BLaER1 treated with 17β-estradiol and CSF1 and Interleukin-3, amounts not matched to agents 10 nM and 100 nM (cell line): ENCODE measurements at regions not wholly inside any gene's neighbourhood (a gene's known extent, or its start where the extent isn't known, plus 50 kb on each side); places are given as distances from the start of the nearest gene placed in this dataset.

Experiments
- H3K27ac ChIP-seq, 11 experiments: shearing (Covaris generic); formaldehyde crosslinking; 2 replicates each; pipeline ENCODE4 v1.8.1; 2022
- H3K27me3 ChIP-seq, 11 experiments: shearing (Covaris generic); formaldehyde crosslinking; 2 replicates each; pipeline ENCODE4 v1.8.1; 2022
- H3K36me3 ChIP-seq, 11 experiments: shearing (Covaris generic); formaldehyde crosslinking; 2 replicates each; pipeline ENCODE4 v1.8.1; 2022
- H3K4me1 ChIP-seq, 10 experiments: shearing (Covaris generic); formaldehyde crosslinking; 2 replicates each; pipeline ENCODE4 v1.8.1; 2022
- H3K4me2 ChIP-seq, 11 experiments: shearing (Covaris generic); formaldehyde crosslinking; 2 replicates each; pipeline ENCODE4 v1.8.1; 2022
- H3K4me3 ChIP-seq, 10 experiments: shearing (Covaris generic); formaldehyde crosslinking; 2 replicates each; pipeline ENCODE4 v1.8.1; 2022
- H3K9ac ChIP-seq, 11 experiments: shearing (Covaris generic); formaldehyde crosslinking; 2 replicates each; pipeline ENCODE4 v1.8.1; 2022
- H3K9me3 ChIP-seq, 11 experiments: shearing (Covaris generic); formaldehyde crosslinking; replicated peaks in 1 of 11; 2 replicates each; pipeline ENCODE4 v1.8.1; 2022
- H4K20me1 ChIP-seq, 11 experiments: shearing (Covaris generic); formaldehyde crosslinking; 2 replicates each; pipeline ENCODE4 v1.8.1; 2022
- Cebpa-rat ChIP-seq, 11 experiments: shearing (Covaris generic); IDR thresholded peaks; 2 replicates each; pipeline ENCODE4 v1.8.1; 2022

GRCh38 chr6:149200282-149200945 is 117.1 kb upstream of the TAB2 start:
- peaks cover 0 to 27% (median 0%) of the 10 kb centered on the region in 10 experiments; a peak in 6 of 20 replicates for H3K4me1 ChIP-seq
- no peaks in the 10 kb centered on the region for H3K27me3 ChIP-seq
- H3K9me3 ChIP-seq = peaks cover 22 to 43% (median 31%) of the 10 kb centered on the region in 11 experiments; a peak in 21 of 22 replicates
- H3K4me2 ChIP-seq = no peak overlapping the region
- H3K9ac ChIP-seq = no peak overlapping the region
- no peak overlapping the region for H3K27ac ChIP-seq
- H3K4me3 ChIP-seq = no peak overlapping the region
- no peaks in the 10 kb centered on the region for H3K36me3 ChIP-seq
- no peak for TF ChIP-seq Cebpa-rat (IDR thresholded peaks at IDR 0.05)
- no peaks in the 10 kb centered on the region for H4K20me1 ChIP-seq

- Histone ChIP-seq H3K9me3 (peaks cover 22 to 41% (median 31%) of the 10 kb centered on the region in 11 experiments; a peak in 21 of 22 replicates), H4K20me1 (no peaks in the 10 kb centered on the region), H3K36me3 (no peaks in the 10 kb centered on the region), H3K4me3 (no peak overlapping the region), H3K4me2 (peak overlapping the region in 2 of 11 experiments; percentile 43 to 55; a peak in 2 of 22 replicates), H3K27ac (no peak overlapping the region), H3K27me3 (no peaks in the 10 kb centered on the region), H3K4me1 (peaks cover 0 to 27% (median 0%) of the 10 kb centered on the region in 10 experiments; a peak in 6 of 20 replicates), H3K9ac (no peak overlapping the region)
- TF ChIP-seq Cebpa-rat (IDR thresholded peaks at IDR 0.05) = no peak
These were observed 116.3 kb upstream of the TAB2 start for GRCh38 chr6:149201068-149201655.

GRCh38 chr6:149202100-149202499 is 115.4 kb upstream of the TAB2 start:
- Histone ChIP-seq H3K9me3 (peaks cover 20 to 32% (median 24%) of the 10 kb centered on the region in 11 experiments; a peak in 21 of 22 replicates), H3K27ac (no peak overlapping the region), H3K4me1 (peaks cover 0 to 27% (median 0%) of the 10 kb centered on the region in 10 experiments; a peak in 6 of 20 replicates), H3K36me3 (no peaks in the 10 kb centered on the region), H4K20me1 (no peaks in the 10 kb centered on the region), H3K4me2 (peak overlapping the region in 3 of 11 experiments; percentile 25 to 55 (median 35); a peak in 3 of 22 replicates), H3K27me3 (no peaks in the 10 kb centered on the region), H3K4me3 (no peak overlapping the region), H3K9ac (no peak overlapping the region)
- TF ChIP-seq Cebpa-rat (IDR thresholded peaks at IDR 0.05) = no peak

- no peaks in the 10 kb centered on the region for H3K36me3 ChIP-seq
- peaks cover 11 to 25% (median 19%) of the 10 kb centered on the region in 11 experiments; a peak in 19 of 22 replicates for H3K9me3 ChIP-seq
- peak overlapping the region in 2 of 11 experiments; percentile 25 to 35; a peak in 2 of 22 replicates for H3K4me2 ChIP-seq
- no peaks in the 10 kb centered on the region for H3K27me3 ChIP-seq
- H3K4me1 ChIP-seq = peaks cover 0 to 27% (median 0%) of the 10 kb centered on the region in 10 experiments; a peak in 6 of 20 replicates
- H3K4me3 ChIP-seq = no peak overlapping the region
- H3K27ac ChIP-seq = no peak overlapping the region
- no peak for TF ChIP-seq Cebpa-rat (IDR thresholded peaks at IDR 0.05)
- H4K20me1 ChIP-seq = no peaks in the 10 kb centered on the region
- no peak overlapping the region for H3K9ac ChIP-seq
These were observed 114.6 kb upstream of the TAB2 start for GRCh38 chr6:149202952-149203351.

GRCh38 chr6:149203509-149203908 is 114.0 kb upstream of the TAB2 start:
- H3K4me1 ChIP-seq = peaks cover 0 to 27% (median 0%) of the 10 kb centered on the region in 10 experiments; a peak in 6 of 20 replicates
- H3K4me2 ChIP-seq = no peak overlapping the region; a peak in 1 of 22 replicates
- H3K36me3 ChIP-seq = no peaks in the 10 kb centered on the region
- peaks cover 11 to 20% (median 16%) of the 10 kb centered on the region in 11 experiments; a peak in 19 of 22 replicates for H3K9me3 ChIP-seq
- H3K27me3 ChIP-seq = no peaks in the 10 kb centered on the region
- no peak overlapping the region for H3K9ac ChIP-seq
- TF ChIP-seq Cebpa-rat (IDR thresholded peaks at IDR 0.05) = no peak
- H3K27ac ChIP-seq = no peak overlapping the region
- no peak overlapping the region for H3K4me3 ChIP-seq
- H4K20me1 ChIP-seq = no peaks in the 10 kb centered on the region

- H3K36me3 ChIP-seq = no peaks in the 10 kb centered on the region
- H4K20me1 ChIP-seq = no peaks in the 10 kb centered on the region
- H3K27me3 ChIP-seq = no peaks in the 10 kb centered on the region
- H3K27ac ChIP-seq = no peak overlapping the region
- H3K4me2 ChIP-seq = no peak overlapping the region
- H3K9me3 ChIP-seq = peaks cover 0 to 6% (median 0%) of the 10 kb centered on the region in 11 experiments; a peak in 5 of 22 replicates
- TF ChIP-seq Cebpa-rat (IDR thresholded peaks at IDR 0.05) = no peak
- no peak overlapping the region for H3K9ac ChIP-seq
- no peak overlapping the region for H3K4me3 ChIP-seq
- peaks cover 0 to 44% (median 12%) of the 10 kb centered on the region in 10 experiments; a peak in 11 of 20 replicates for H3K4me1 ChIP-seq
These were observed 109.3 kb upstream of the TAB2 start for GRCh38 chr6:149208134-149208601.

- Histone ChIP-seq H3K4me1 (peaks cover 0 to 50% (median 12%) of the 10 kb centered on the region in 10 experiments; a peak in 11 of 20 replicates), H3K36me3 (no peaks in the 10 kb centered on the region), H3K9ac (peak overlapping the region in 1 of 11 experiments; percentile 13; a peak in 2 of 22 replicates), H3K4me3 (no peak overlapping the region), H3K4me2 (peak overlapping the region in 8 of 11 experiments; percentile 5 to 80 (median 28); a peak in 10 of 22 replicates), H3K9me3 (peaks cover 0 to 6% (median 0%) of the 10 kb centered on the region in 11 experiments; a peak in 5 of 22 replicates), H3K27me3 (no peaks in the 10 kb centered on the region), H4K20me1 (no peaks in the 10 kb centered on the region), H3K27ac (peak overlapping the region in 4 of 11 experiments; percentile 57 to 73 (median 68); a peak in 8 of 22 replicates)
- no peak for TF ChIP-seq Cebpa-rat (IDR thresholded peaks at IDR 0.05)
These were observed 107.4 kb upstream of the TAB2 start for GRCh38 chr6:149209871-149210775.

- Histone ChIP-seq H3K9ac (no peak overlapping the region), H3K4me3 (no peak overlapping the region), H3K27ac (peak overlapping the region in 4 of 11 experiments; percentile 57 to 73 (median 68); a peak in 7 of 22 replicates), H3K4me2 (peak overlapping the region in 8 of 11 experiments; percentile 5 to 80 (median 28); a peak in 9 of 22 replicates), H3K27me3 (no peaks in the 10 kb centered on the region), H3K4me1 (peaks cover 0 to 50% (median 12%) of the 10 kb centered on the region in 10 experiments; a peak in 11 of 20 replicates), H3K9me3 (peaks cover 0 to 6% (median 0%) of the 10 kb centered on the region in 11 experiments; a peak in 5 of 22 replicates), H3K36me3 (no peaks in the 10 kb centered on the region), H4K20me1 (no peaks in the 10 kb centered on the region)
- TF ChIP-seq Cebpa-rat (IDR thresholded peaks at IDR 0.05) = no peak
These were observed 106.4 kb upstream of the TAB2 start for GRCh38 chr6:149211046-149211571.
